Trophoblast cell (in vitro differentiated cells and primary cell): ENCODE measurements at regions not wholly inside any gene's neighbourhood (a gene's known extent, or its start where the extent isn't known, plus 50 kb on each side); places are given as distances from the start of the nearest gene placed in this dataset.

ENCODE experiments used
- DNase-seq, 2 donors: peaks; one replicate each; pipeline ENCODE4 v3.0.0-alpha.2; 2016
- H2AFZ ChIP-seq: 2 replicates; pipeline ENCODE4 v1.6.1; 2013; ENCODE audit warnings: low read length, moderate library complexity, mild to moderate bottlenecking; ENCODE audit not compliant: insufficient read depth, poor library complexity
- H2AK5ac ChIP-seq: 2 replicates; pipeline ENCODE4 v1.6.1; 2013; ENCODE audit warnings: mild to moderate bottlenecking, low read length
- H2BK120ac ChIP-seq: 2 replicates; pipeline ENCODE4 v1.6.1; 2013; ENCODE audit warnings: low read length, mild to moderate bottlenecking, moderate library complexity; ENCODE audit not compliant: insufficient read depth, poor library complexity
- H2BK12ac ChIP-seq: 2 replicates; pipeline ENCODE4 v1.6.1; 2013; ENCODE audit warnings: mild to moderate bottlenecking, low read length, moderate library complexity
- H2BK5ac ChIP-seq: 2 replicates; pipeline ENCODE4 v1.6.1; 2013; ENCODE audit warnings: low read length, low read depth, moderate library complexity, mild to moderate bottlenecking; ENCODE audit not compliant: poor library complexity
- H3K14ac ChIP-seq: 2 replicates; pipeline ENCODE4 v1.6.1; 2013; ENCODE audit warnings: mild to moderate bottlenecking, low read length
- H3K18ac ChIP-seq: 2 replicates; pipeline ENCODE4 v1.6.1; 2013; ENCODE audit warnings: mild to moderate bottlenecking, low read length
- H3K23ac ChIP-seq: 2 replicates; pipeline ENCODE4 v1.6.1; 2013; ENCODE audit warnings: low read length
- H3K27ac ChIP-seq: 2 replicates; pipeline ENCODE4 v1.5.1; 2013; ENCODE audit warnings: low read depth, mild to moderate bottlenecking, inconsistent platforms, low read length, moderate library complexity
- H3K27me3 ChIP-seq: 2 replicates; pipeline ENCODE4 v1.6.1; 2013; ENCODE audit warnings: inconsistent platforms, mild to moderate bottlenecking, low read length, moderate library complexity; ENCODE audit not compliant: insufficient read depth
- H3K36me3 ChIP-seq, 2 experiments: 1 replicate in 1 of 2; 2 replicates in 1 of 2; pipeline ENCODE4 v1.6.1; 2013; ENCODE audit warnings: low read length in 2 of 2, mild to moderate bottlenecking in 2 of 2, moderate library complexity in 1 of 2; ENCODE audit not compliant: insufficient read depth in 2 of 2, control insufficient read depth in 1 of 2
- H3K4ac ChIP-seq: 2 replicates; pipeline ENCODE4 v1.6.1; 2013; ENCODE audit warnings: low read depth, mild to moderate bottlenecking, low read length, moderate library complexity
- H3K4me1 ChIP-seq, 2 experiments: 1 replicate in 1 of 2; 2 replicates in 1 of 2; pipeline ENCODE4 v1.6.1; 2013; ENCODE audit warnings: low read length in 2 of 2, mild to moderate bottlenecking in 2 of 2, moderate library complexity in 1 of 2; ENCODE audit not compliant: insufficient read depth in 2 of 2, control insufficient read depth in 1 of 2
- H3K4me2 ChIP-seq: 2 replicates; pipeline ENCODE4 v1.6.1; 2013; ENCODE audit warnings: inconsistent platforms, mild to moderate bottlenecking, low read length, moderate library complexity
- H3K4me3 ChIP-seq: 2 replicates; pipeline ENCODE4 v1.5.1; 2013; ENCODE audit warnings: mild to moderate bottlenecking, low read depth, low read length, inconsistent platforms
- H3K79me1 ChIP-seq: one replicate; pipeline ENCODE4 v1.6.1; 2013; ENCODE audit warnings: low read length
- H3K79me2 ChIP-seq: 2 replicates; pipeline ENCODE4 v1.6.1; 2013; ENCODE audit warnings: low read length, mild to moderate bottlenecking; ENCODE audit not compliant: control insufficient read depth, insufficient read depth, poor library complexity
- H3K9ac ChIP-seq: 2 replicates; pipeline ENCODE4 v1.6.1; 2013; ENCODE audit warnings: mild to moderate bottlenecking, low read length
- H3K9me3 ChIP-seq: 2 replicates; pipeline ENCODE4 v1.6.1; 2013; ENCODE audit warnings: low read depth, mild to moderate bottlenecking, control low read depth, inconsistent platforms, low read length; ENCODE audit not compliant: insufficient read depth
- H4K12ac ChIP-seq: 2 replicates; pipeline ENCODE4 v1.6.1; 2013; ENCODE audit warnings: low read depth, mild to moderate bottlenecking, low read length, moderate library complexity
- H4K8ac ChIP-seq: 2 replicates; pipeline ENCODE4 v1.6.1; 2013; ENCODE audit warnings: low read depth, mild to moderate bottlenecking, low read length, moderate library complexity
- H4K91ac ChIP-seq: one replicate; pipeline ENCODE4 v1.6.1; 2013; ENCODE audit warnings: low read depth, mild to moderate bottlenecking, low read length, moderate library complexity
- WGBS: extraction: QIAGEN DNeasy Blood & Tissue Kit; methylation state at CpG from one replicate; pipeline ENCODE4 v1.1.7; 2013; ENCODE audit warnings: missing lambda C conversion rate; ENCODE audit not compliant: insufficient read length, insufficient coverage; ENCODE audit errors: extremely low coverage; 5-methylcytosine and 5-hydroxymethylcytosine counted together

DNA sequence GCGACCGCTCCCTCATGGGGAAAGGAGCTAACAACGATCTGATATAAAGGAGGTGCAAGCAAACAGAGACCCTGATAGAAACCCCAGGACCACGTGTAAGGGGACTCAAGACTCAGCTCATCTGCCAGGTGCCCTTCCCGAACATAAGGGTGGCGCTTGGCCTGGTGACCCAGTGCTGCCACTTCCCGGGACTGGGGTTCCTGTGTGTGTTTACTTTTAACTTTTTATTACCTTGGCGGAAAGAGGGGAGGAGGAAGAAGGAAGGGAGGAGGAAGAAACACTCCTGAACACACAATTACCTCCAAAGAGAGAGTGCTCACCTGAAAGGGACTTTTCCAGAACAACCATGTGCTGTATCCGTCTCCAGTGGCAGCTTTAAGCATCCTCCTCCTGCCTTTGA lies 56.5 kb upstream of the EDAR start:
- no peaks in the 10 kb centered on the region for H3K79me2 ChIP-seq
- H3K4me1 ChIP-seq: no peaks in the 10 kb centered on the region
- WGBS: no CpG with 5 or more reads among the region's 9 CpGs
- no peak for DNase-seq
- no peak overlapping the region for H3K9ac ChIP-seq
- no peaks in the 10 kb centered on the region for H3K9me3 ChIP-seq
- no peak overlapping the region for H2BK120ac ChIP-seq
- no peak overlapping the region for H4K91ac ChIP-seq
- no peak overlapping the region for H3K14ac ChIP-seq
- H2AK5ac ChIP-seq: no peak overlapping the region
- no peak overlapping the region for H3K4me2 ChIP-seq
- H2AFZ ChIP-seq: no peak overlapping the region
- no peak overlapping the region for H4K12ac ChIP-seq
- no peak overlapping the region for H3K27ac ChIP-seq
- H3K4ac ChIP-seq: no peak overlapping the region
- H3K4me3 ChIP-seq: no peak overlapping the region
- H2BK5ac ChIP-seq: no peak overlapping the region
- H3K27me3 ChIP-seq: no peaks in the 10 kb centered on the region
- no peak overlapping the region for H2BK12ac ChIP-seq
- no peak overlapping the region for H3K23ac ChIP-seq
- no peaks in the 10 kb centered on the region for H3K36me3 ChIP-seq
- H3K79me1 ChIP-seq: no peaks in the 10 kb centered on the region
- H4K8ac ChIP-seq: no peak overlapping the region
- H3K18ac ChIP-seq: no peak overlapping the region

DNA sequence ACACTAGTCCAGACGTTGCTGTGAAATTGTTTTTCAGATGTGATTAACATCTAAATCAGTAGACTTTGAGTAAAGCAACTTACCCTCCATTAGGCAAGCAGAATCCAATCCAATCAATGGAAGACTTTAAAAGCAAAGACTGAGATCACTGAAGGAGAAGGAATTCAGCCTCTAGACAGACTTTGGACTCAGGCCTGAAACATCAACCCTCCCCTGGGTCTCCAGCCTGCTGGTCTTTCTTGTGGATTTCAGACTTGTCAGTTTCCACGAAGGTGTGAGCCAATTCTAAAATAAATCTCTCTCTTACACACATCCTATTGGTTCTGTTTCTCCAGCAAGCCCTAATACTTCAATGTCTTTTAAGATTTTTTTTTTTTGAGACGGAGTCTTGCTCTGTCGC lies 50.0 kb upstream of the EDAR start:
- no peak overlapping the region for H3K4me2 ChIP-seq
- no peaks in the 10 kb centered on the region for H3K36me3 ChIP-seq
- H3K9me3 ChIP-seq: peaks cover 1% of the 10 kb centered on the region
- no peaks in the 10 kb centered on the region for H3K79me2 ChIP-seq
- H2BK120ac ChIP-seq: no peak overlapping the region
- H3K4me3 ChIP-seq: no peak overlapping the region
- H3K14ac ChIP-seq: no peak overlapping the region
- H3K79me1 ChIP-seq: no peaks in the 10 kb centered on the region
- H3K4me1 ChIP-seq: no peaks in the 10 kb centered on the region
- H2AFZ ChIP-seq: no peak overlapping the region
- no CpG with 5 or more reads among the region's 4 CpGs for WGBS
- H2AK5ac ChIP-seq: no peak overlapping the region
- no peak for DNase-seq
- no peak overlapping the region for H4K8ac ChIP-seq
- H4K91ac ChIP-seq: no peak overlapping the region
- H4K12ac ChIP-seq: no peak overlapping the region
- H3K23ac ChIP-seq: no peak overlapping the region
- H2BK12ac ChIP-seq: no peak overlapping the region
- no peak overlapping the region for H3K27ac ChIP-seq
- H3K4ac ChIP-seq: no peak overlapping the region
- no peak overlapping the region for H2BK5ac ChIP-seq
- no peak overlapping the region for H3K18ac ChIP-seq
- no peak overlapping the region for H3K9ac ChIP-seq
- no peaks in the 10 kb centered on the region for H3K27me3 ChIP-seq
